HL-60 (cell line): ENCODE measurements at regions not wholly inside any gene's neighbourhood (a gene's known extent, or its start where the extent isn't known, plus 50 kb on each side); places are given as distances from the start of the nearest gene placed in this dataset.

ENCODE experiments used
- CTCF ChIP-seq: IDR thresholded peaks from one replicate; pipeline ENCODE4 v1.5.1; 2011; ENCODE audit warnings: low read length, control low read depth, inconsistent platforms; ENCODE audit not compliant: insufficient read depth
- GABPA ChIP-seq: IDR thresholded peaks from 2 replicates; pipeline ENCODE4 v1.6.1; 2012; ENCODE audit warnings: low read depth
- POLR2AphosphoS5 ChIP-seq: IDR thresholded peaks from 2 replicates; pipeline ENCODE4 v1.6.1; 2012; ENCODE audit warnings: low read depth
- REST ChIP-seq: IDR thresholded peaks from 2 replicates; pipeline ENCODE4 v1.6.1; 2012; ENCODE audit warnings: low read depth; ENCODE audit not compliant: insufficient replicate concordance
- SPI1 ChIP-seq: IDR thresholded peaks from 2 replicates; pipeline ENCODE4 v1.6.1; 2012; ENCODE audit warnings: low read depth, mild to moderate bottlenecking, borderline replicate concordance

DNA sequence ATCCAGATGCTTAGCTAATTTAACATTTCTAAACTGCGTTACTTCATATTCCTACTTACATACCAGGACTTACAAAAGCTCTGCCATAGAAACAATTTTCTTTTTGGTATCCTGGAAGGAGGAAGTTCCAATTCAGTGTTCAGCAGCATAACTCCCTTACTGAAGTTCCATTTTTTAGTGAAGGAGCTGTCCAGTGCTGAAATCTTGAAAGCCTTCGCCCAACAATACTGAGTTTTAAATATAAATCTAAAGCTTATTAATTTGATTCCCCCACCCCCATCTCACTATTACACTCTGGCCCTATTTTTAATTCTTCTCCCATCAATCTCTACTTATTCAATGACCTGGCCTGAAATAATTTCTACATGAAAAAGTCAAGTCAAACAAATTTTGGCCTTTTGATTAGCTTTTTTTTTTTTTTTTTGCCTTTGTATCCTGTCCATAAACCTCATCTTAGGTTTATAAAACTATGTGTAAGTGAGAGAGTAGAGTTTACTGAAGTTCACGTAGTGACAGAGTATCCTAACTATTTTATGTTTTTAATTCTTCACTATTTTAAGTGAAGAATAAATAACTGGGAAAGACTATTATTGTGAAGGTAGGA, 323.0 kb upstream of the PLD5 start:
- TF ChIP-seq CTCF (no peak), REST (peak; percentile 98), GABPA (no peak), POLR2AphosphoS5 (no peak), SPI1 (no peak)
